ENCODE measurements at regions not wholly inside any gene's neighbourhood (a gene's known extent, or its start where the extent isn't known, plus 50 kb on each side); places are given as distances from the start of the nearest gene placed in this dataset.

GRCh38 chr16:48946686-48947370 lies 334.8 kb downstream of the CBLN1 start:
- DNase-seq (ENCODE audit: low read depth in 2 of 2) = no peak

- DNase-seq (ENCODE audit: low read depth in 2 of 2) = no peak
Observed at GRCh38 chr16:48942996-48943395, 333.0 kb upstream of the N4BP1 start.

- no peak for DNase-seq (ENCODE audit: low read depth in 2 of 2)
Observed at GRCh38 chr16:48936811-48937210, 326.8 kb upstream of the N4BP1 start.

- DNase-seq (ENCODE audit: low read depth in 2 of 2) = no peak
Observed at GRCh38 chr16:48932216-48932855, 322.4 kb upstream of the N4BP1 start.

GRCh38 chr16:48930951-48931553 lies 321.1 kb upstream of the N4BP1 start:
- DNase-seq (ENCODE audit: low read depth in 2 of 2) = no peak

- no peak for DNase-seq (ENCODE audit: low read depth in 2 of 2)
Observed at GRCh38 chr16:48919791-48920190, 309.8 kb upstream of the N4BP1 start.

- DNase-seq (ENCODE audit: low read depth in 2 of 2) = no peak
Observed at GRCh38 chr16:48918520-48919258, 308.7 kb upstream of the N4BP1 start.

GRCh38 chr16:48916566-48916965 lies 306.6 kb upstream of the N4BP1 start:
- no peak for DNase-seq (ENCODE audit: low read depth in 2 of 2)

- no peak for DNase-seq (ENCODE audit: low read depth in 2 of 2)
Observed at GRCh38 chr16:48914070-48914469, 304.1 kb upstream of the N4BP1 start.

- no peak for DNase-seq (ENCODE audit: low read depth in 2 of 2)
Observed at GRCh38 chr16:48913384-48913783, 303.4 kb upstream of the N4BP1 start.

GRCh38 chr16:48912360-48912759 lies 302.4 kb upstream of the N4BP1 start:
- no peak for DNase-seq (ENCODE audit: low read depth in 2 of 2)

GRCh38 chr16:48911700-48912099 lies 301.7 kb upstream of the N4BP1 start:
- DNase-seq (ENCODE audit: low read depth in 2 of 2) = no peak

GRCh38 chr16:48910214-48910613 lies 300.2 kb upstream of the N4BP1 start:
- DNase-seq (ENCODE audit: low read depth in 2 of 2) = no peak

- DNase-seq (ENCODE audit: low read depth in 2 of 2) = no peak
Observed at GRCh38 chr16:48909231-48909630, 299.3 kb upstream of the N4BP1 start.

- DNase-seq (ENCODE audit: low read depth in 2 of 2) = no peak
Observed at GRCh38 chr16:48907906-48908634, 298.1 kb upstream of the N4BP1 start.

GRCh38 chr16:48905632-48906505 lies 295.9 kb upstream of the N4BP1 start:
- DNase-seq (ENCODE audit: low read depth in 2 of 2) = no peak

- DNase-seq (ENCODE audit: low read depth in 2 of 2) = no peak
Observed at GRCh38 chr16:48904333-48904732, 294.4 kb upstream of the N4BP1 start.

- no peak for DNase-seq (ENCODE audit: low read depth in 2 of 2)
Observed at GRCh38 chr16:48903039-48903438, 293.1 kb upstream of the N4BP1 start.

GRCh38 chr16:48901712-48902374 lies 291.9 kb upstream of the N4BP1 start:
- no peak for DNase-seq (ENCODE audit: low read depth in 2 of 2)

- DNase-seq (ENCODE audit: low read depth in 2 of 2) = no peak
Observed at GRCh38 chr16:48899500-48899899, 289.5 kb upstream of the N4BP1 start.

All from stimulated activated CD4-positive, alpha-beta T cell treated with anti-CD3 and anti-CD28 coated beads, Interleukin-15, amount 100 ng/mL, for 48 hours (primary cell).